Dermis microvascular lymphatic vessel endothelial cell (primary cell): ENCODE measurements at regions not wholly inside any gene's neighbourhood (a gene's known extent, or its start where the extent isn't known, plus 50 kb on each side); places are given as distances from the start of the nearest gene placed in this dataset.
"Not testable (repeated sequence)": the region's sequence is repeated elsewhere in the genome, so short reads cannot be mapped to it uniquely, and the experiment has no call there.

Experiments
- DNase-seq, 2 donors: peaks; one replicate each; pipeline versions ENCODE4 v3.0.0 to v3.0.0-alpha.2; 2010; ENCODE audit warnings: low read depth in 2 of 2

GRCh38 chr3:71942432-71943187 is 157.7 kb upstream of the PROK2 start:
- no peak for DNase-seq

DNA sequence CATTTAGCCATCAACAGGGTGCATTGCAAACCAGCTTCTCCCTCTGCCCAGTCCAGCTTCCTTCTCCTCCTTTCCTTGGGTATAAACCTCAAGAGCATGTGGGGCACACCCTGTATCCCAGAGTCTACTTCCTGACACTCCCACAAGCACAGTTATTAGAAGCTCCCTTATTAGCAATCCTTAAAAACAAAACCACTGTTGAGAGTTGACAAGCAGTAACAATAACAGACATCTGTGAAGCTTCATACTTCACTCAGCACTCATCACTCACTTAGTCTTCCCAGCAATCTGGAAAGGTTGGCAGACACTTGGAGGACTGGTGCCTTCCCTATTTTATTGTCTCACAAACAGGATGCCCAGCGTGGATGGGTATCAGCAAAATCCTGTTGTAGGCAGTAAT is 155.5 kb upstream of the PROK2 start:
- no peak for DNase-seq

DNA sequence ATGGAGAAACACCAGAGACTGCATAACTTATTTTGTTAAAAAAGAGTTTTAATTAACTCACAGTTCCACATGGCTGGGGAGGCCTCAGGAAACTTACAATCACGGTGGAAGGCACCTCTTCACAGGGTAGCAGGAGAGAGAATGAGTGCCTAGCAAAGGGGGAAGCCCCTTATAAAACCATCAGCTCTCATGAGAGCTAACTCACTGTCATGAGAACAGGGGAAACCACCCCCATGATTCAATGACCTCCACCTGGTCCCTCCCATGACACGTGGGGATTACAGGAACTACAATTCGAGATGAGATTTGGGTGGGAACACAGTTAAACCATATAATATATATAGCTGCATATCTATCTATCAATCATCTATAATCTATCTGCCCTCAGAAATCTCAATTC is 153.1 kb upstream of the PROK2 start:
- not testable (repeated sequence) for DNase-seq

DNA sequence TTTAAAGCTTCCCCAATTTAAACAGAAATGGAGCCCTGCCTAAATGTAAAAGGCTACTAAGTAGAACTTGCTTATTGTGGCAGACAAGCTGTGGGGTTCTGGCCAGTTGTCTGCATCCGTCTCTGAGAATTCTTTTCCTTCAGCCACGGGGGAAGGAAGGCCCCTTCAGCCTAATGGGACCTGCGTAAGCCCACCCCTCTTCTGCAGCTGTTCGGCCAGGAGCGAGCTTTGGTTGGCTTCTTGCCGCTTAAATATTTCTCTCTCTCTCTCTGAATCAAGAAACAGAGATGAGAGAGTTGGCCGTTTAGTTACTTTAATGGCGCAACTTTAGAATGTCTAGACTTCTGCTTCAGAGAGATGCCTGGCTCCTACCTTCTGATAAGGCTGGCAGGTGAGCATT is 151.7 kb upstream of the PROK2 start:
- DNase-seq: no peak

GRCh38 chr3:71934520-71935270 is 149.7 kb upstream of the PROK2 start:
- no peak for DNase-seq

GRCh38 chr3:71931922-71932321 is 147.0 kb upstream of the PROK2 start:
- no peak for DNase-seq

DNA sequence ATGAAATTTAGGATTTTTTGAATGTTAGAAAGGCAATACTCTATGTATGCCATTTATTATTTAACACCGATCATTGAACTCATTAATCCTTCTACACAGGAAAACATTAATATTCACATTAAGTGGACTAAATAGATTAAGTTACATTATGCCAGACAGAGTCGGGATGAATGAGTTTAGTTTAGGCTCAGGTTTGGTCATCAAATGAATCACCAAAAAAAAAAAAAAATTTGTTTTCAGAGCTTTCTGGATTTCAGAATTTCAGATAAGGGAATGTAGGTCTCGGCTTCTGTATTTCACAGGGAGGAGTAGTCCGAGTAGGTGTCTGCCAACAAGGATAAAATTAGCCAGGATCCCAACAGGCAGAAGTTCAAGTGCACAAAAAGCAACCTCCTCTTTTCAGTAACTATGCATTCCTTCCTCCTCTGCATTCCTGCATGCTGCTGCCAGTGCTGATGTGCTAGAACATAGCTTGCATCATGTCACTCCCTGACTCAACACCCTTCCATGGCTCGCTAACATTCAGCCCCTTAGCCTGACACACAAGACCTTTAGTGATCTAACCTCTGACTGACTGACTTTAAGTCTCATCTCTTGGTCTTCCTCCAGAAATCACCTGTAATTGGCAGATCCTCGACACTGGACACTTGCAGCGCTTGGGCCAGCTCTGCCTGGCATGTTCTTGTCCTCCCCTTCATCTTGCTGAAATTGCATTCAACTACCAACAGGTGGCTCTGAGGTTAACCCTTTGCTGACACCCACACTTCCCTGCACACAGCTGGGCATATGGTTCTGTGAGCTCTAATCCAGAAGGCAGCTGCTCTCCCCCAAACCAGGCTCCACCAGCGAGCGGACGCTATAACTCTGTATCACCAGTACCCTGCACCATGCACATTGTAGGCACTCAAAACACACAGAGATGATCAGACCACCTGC is 145.4 kb upstream of the PROK2 start:
- peak in 1 of 2 donors; percentile 9 for DNase-seq

- DNase-seq: no peak
Measured at GRCh38 chr3:71928212-71928611, 143.3 kb upstream of the PROK2 start.

DNA sequence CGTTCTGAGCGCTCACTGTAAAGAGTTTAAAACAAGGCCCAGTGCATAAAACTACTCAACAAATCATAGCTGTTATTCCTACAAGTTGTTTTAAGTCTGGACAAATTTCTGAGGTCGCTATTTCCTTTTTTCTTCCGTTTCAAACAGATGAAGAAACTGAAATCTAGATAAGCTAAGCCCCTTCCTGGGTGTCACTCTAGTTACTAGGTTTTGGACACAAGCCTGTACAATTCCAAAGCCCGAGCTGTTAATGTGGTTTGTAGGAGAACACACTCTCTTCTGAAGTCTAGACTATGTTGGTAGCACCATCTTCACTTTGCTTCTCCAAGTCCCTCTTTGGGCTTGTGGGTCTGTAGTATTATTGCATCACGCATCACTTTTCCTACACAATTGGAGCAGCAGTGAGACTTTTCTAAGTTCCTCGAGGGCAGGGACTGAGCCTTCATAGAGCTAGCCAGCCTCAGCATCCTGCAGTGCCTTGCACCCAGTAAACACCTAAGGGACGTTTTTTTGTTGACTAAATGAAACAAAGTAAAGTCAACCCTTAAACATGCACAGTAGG is 142.6 kb upstream of the PROK2 start:
- DNase-seq: no peak

- DNase-seq: no peak
Measured at GRCh38 chr3:71926616-71927015, 141.7 kb upstream of the PROK2 start.

DNA sequence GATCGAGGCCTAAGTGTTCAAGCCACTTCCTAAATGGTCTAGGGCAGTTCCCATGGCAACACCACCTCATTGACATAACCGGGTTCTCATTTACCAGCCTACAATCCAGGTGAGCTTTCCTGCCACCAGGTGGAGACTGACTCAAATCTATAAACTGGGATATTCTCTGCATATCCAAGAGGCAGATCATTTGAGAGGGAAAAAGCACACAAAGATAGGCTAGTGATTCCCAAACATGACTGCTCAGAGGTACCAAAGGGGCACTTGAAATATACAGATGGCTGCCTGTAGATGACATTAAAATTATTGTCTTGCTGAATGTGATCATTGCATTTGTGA is 141.3 kb upstream of the PROK2 start:
- DNase-seq: peak; percentile 1 to 22

GRCh38 chr3:71925511-71926261 is 140.7 kb upstream of the PROK2 start:
- not testable (repeated sequence) for DNase-seq

- no peak for DNase-seq
Measured at GRCh38 chr3:71924721-71925120, 139.8 kb upstream of the PROK2 start.

- no peak for DNase-seq
Measured at GRCh38 chr3:71921036-71921435, 136.1 kb upstream of the PROK2 start.

DNA sequence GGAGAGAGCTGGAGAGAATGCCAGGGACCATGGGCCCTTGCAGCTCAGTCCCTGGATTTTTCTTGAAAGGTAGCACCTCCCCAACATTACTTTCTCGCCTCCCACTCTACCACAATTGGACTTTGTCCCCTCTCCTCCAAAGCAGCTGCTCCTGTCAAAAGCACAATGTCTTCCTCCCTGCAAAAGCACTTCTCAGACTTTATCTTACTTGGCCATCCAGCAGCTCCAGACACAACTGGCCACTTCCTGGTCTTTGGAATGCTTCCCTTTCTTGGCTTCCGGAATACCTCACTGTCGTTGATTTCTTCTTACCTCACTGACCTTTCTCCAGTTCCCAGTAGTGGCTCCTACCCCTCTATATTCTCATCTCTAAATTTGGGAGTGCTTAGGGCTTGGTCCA is 134.6 kb upstream of the PROK2 start:
- no peak for DNase-seq

GRCh38 chr3:71917545-71917944 is 132.6 kb upstream of the PROK2 start:
- DNase-seq: no peak

DNA sequence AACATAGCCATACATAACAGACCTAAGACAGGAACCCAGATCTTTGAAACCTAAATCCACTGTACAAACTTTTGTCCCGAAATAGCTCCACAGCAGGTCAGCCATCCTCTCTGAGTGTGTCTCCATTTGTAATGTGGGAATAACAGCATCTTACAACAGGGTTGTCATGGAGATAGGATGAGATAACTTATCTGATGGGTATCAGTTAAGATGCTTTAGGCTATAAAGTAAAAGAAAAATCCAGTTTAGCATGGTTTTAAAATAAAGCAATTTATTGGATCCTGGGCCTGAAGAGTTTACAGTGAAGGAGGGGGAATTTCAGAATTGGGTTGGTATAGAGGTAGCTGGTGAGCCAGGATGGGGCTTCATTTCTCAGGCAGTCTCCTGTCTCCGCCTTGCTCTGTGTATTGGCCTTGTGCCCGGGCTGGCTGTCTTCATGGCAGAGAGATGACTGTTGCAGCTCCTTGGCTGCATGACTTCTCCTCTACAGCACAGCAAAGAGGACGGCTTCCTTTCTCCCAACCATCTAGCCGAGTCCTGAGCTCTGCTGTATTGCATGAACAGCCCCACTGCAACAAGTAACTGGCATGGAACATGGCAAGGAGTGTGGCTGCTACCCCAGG is 131.9 kb upstream of the PROK2 start:
- no peak for DNase-seq

DNA sequence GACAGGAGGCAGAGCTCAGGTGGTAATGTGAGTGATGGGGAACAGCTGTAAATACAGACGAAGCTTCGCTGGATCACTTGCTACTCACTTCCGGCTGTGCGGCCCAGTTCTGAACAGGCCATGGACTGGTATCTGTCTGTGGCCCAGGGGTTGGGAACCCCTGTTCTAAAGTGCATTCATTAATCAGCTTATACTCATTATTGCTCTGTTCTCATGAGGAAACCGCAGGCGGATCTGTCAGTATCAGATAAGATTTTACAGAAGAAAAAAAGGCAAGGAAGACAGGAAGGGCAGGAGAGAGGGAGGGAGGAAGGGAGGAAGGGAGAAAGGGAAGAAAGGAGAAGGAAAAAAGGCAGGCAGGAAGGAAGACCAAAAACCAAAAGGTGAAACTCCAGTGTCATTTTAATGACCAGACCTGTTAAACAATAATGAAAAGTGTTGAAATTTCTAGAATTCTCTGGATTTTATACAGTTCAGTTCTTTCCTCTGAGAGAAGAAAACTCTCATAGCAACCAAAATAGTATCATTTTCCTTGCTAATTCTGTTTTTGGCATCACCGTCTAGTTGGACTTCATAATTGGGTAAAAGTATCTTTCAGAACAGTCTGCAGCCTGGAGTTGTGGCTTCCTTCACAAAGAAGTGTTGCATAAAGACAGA is 128.0 kb upstream of the PROK2 start:
- DNase-seq: no peak

DNA sequence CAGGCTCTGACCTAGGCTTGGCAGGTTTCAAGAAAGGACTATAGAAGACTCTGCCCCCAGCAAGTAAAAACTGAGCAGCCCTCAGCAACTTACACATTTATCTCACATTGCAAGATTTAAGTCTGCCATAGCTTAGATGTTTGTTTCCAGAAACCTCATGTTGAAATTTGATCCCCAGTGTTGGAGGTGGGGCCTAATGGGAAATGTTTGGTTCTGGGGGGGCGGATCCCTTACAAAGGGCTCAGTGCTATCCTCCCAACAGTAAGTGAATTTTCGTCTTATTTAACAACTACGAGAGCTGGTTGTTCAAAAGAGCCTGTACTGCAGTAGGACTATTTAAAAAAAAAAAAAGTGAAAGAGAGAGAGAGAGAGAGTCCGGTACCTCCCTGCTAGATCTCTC is 125.2 kb upstream of the PROK2 start:
- no peak for DNase-seq

DNA sequence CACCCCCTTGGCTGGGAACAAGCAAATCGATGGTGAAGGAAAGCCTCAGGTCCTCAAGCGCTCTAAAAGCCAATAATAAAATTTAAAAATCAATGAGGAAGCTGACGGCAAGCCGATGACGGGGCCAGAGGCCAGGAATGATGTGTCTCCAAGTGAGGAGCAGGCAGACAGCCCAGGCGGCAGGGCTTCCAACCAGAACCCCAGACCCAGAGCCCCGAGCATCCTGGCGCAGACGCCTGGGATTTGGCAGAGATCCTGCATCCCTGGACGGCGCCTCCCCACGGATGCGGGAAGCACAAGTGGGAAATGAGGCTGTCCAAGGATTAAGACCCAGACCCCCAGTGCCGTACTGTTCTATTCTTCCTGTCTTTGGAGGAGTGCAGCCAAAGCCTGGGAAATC is 123.0 kb upstream of the PROK2 start:
- DNase-seq: no peak
